ENCODE measurements at regions not wholly inside any gene's neighbourhood (a gene's known extent, or its start where the extent isn't known, plus 50 kb on each side); places are given as distances from the start of the nearest gene placed in this dataset.

DNA sequence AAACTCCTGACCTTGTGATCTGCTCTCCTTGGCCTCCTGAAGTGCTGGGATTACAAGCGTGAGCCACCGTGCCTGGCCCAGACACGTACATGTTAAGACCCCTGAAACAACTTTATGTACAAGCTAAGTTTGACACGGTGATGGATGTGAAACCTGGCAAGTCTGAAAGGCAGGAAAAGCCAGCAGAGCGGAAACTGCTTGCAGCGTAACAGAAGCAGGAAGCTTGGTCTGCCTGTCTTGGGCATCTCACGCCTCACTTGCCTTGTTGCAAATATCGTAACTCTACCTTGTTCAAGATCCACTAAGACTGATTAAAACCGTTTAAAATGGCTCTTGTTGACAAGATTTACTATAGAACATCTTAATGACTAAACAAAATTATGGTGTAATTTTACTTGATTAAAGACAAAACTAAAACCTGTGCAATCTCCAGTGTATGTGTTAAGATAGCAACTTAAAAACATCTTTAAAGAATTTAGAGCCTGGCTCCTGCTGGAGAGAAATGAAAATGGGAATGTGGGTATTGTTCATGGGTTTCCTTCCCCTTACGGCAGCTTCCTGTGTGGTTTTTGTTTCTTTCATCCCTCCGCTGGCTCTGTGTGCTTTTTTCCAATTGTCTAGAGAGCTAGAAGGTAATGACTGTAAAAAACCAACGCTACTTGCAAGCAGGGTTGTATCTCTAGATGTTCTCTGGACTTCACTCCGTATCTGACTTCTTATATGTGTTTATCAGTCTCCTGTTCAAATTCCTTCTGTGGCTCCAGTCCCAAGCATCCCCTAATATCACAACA lies 477.6 kb downstream of the XYLT1 start:
- no peak for TF ChIP-seq CTCF (IDR thresholded peaks at IDR 0.05)

DNA sequence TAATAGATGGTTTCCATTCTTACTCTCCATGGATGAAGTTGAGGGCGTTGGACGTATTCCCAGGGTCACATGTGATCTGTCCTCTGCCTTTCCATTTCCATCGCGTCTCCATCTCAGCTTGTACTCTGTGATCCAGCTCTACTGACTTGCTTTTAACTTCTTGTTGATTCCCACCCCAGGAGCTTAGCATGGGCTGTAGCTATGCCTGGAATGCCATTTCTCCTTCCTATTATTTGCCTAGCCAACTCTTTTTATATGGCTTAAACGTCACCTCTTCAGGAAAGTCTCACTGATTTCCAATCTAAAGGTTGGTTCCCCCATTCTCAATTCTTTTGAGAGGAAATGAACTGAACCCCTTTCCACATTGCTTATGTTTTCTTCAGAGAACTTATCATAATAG lies 475.9 kb downstream of the XYLT1 start:
- TF ChIP-seq CTCF (IDR thresholded peaks at IDR 0.05): no peak

- TF ChIP-seq CTCF (IDR thresholded peaks at IDR 0.05): no peak
These were observed 473.9 kb downstream of the XYLT1 start for GRCh38 chr16:16996827-16997226.

- no peak for TF ChIP-seq CTCF (IDR thresholded peaks at IDR 0.05)
These were observed 473.4 kb downstream of the XYLT1 start for GRCh38 chr16:16997349-16997748.

DNA sequence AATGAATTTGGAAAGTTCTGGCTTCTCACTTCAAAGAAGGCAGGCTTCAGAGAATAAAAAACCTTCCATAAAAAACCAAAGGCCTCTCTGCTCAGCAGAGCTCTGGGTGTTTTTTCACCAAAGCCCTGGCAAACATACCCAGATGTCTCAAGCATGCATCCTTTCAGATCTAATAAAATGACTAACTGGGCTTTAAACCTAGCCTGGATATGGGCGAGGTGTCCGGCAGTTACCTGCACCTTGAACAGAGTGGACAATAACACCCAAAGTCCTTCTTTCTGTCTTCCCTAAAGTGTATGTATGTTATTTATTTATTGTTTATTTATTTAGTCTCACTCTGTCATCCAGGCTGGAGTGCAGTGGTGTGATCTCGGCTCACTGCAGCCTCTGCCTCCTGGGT lies 469.3 kb downstream of the XYLT1 start:
- no peak for TF ChIP-seq CTCF (IDR thresholded peaks at IDR 0.05)

- TF ChIP-seq CTCF (IDR thresholded peaks at IDR 0.05): no peak
These were observed 468.2 kb downstream of the XYLT1 start for GRCh38 chr16:17002565-17002964.

DNA sequence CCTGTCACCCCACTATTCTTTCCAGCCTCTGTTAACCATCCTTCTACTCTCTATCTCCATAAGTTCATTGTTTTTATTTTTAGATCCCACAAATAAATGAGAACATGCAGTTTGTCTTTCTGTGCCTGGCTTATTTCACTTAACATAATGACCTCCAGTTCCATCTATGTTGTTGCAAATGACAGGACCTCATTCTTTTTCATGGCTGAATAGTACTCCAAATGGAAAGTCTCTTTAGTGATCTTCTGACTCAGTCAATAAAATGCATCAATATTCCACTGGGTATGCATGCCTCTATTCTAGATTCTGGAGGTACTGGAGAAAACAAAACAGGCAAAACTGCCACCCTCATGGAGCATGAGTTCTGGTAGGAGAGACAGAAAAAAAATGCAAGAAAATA lies 459.0 kb downstream of the XYLT1 start:
- no peak for TF ChIP-seq CTCF (IDR thresholded peaks at IDR 0.05)

- no peak for TF ChIP-seq CTCF (IDR thresholded peaks at IDR 0.05)
These were observed 457.7 kb downstream of the XYLT1 start for GRCh38 chr16:17013038-17013437.
